ENCODE measurements at regions not wholly inside any gene's neighbourhood (a gene's known extent, or its start where the extent isn't known, plus 50 kb on each side); places are given as distances from the start of the nearest gene placed in this dataset.
A peak's percentile ranks its signal among the peaks of the same experiment; 100 is the strongest.
"Not testable (repeated sequence)": the region's sequence is repeated elsewhere in the genome, so short reads cannot be mapped to it uniquely, and the experiment has no call there.

GRCh38 chr1:96465441-96465840 is 256.1 kb upstream of the PTBP2 start (continued):
- peak; percentile 48 for TF ChIP-seq ZBTB33 (IDR thresholded peaks at IDR 0.05)
- TF ChIP-seq RXRA (IDR thresholded peaks at IDR 0.05) = peak; percentile 80 to 95
- no peak for TF ChIP-seq CTCF (IDR thresholded peaks at IDR 0.05; ENCODE audit: low read depth, low read length, missing input control)

- H3K4me1 ChIP-seq (ENCODE audit: control insufficient read depth in 4 of 4, insufficient read depth in 4 of 4, low read length in 3 of 4) = peaks cover 0 to 7% (median 1%) of the 10 kb centered on the region in 4 donors
- H3K9ac ChIP-seq (ENCODE audit: low read depth in 1 of 2, low read length in 2 of 2) = no peak overlapping the region
- H3K4me3 ChIP-seq (ENCODE audit: low read depth in 1 of 3, low read length in 3 of 3) = no peak overlapping the region
- no peaks in the 10 kb centered on the region for H3K9me3 ChIP-seq (ENCODE audit: control insufficient read depth in 4 of 4, low read length in 3 of 4)
- WGBS = 73% methylated on average over 1 of the region's 1 CpG
- H3K36me3 ChIP-seq (ENCODE audit: control insufficient read depth in 4 of 4, insufficient read depth in 3 of 4, low read depth in 1 of 4, low read length in 3 of 4) = no peaks in the 10 kb centered on the region
- no peak overlapping the region for H3K27ac ChIP-seq (ENCODE audit: low read depth in 1 of 2, low read length in 2 of 2)
- no peaks in the 10 kb centered on the region for H3K27me3 ChIP-seq (ENCODE audit: control insufficient read depth in 4 of 4, insufficient read depth in 4 of 4, low read length in 3 of 4)
- TF ChIP-seq ATF3 (IDR thresholded peaks at IDR 0.05) = no peak
- TF ChIP-seq EGR1 (IDR thresholded peaks at IDR 0.05; ENCODE audit: low read depth in 2 of 2) = no peak
- TF ChIP-seq MAX (IDR thresholded peaks at IDR 0.05) = no peak
- TF ChIP-seq GABPA (IDR thresholded peaks at IDR 0.05 in 1 of 2, conservative IDR thresholded peaks at IDR 0.05 in 1 of 2) = no peak
- TF ChIP-seq FOXA1 (IDR thresholded peaks at IDR 0.05) = no peak
- no peak for TF ChIP-seq HNF4G (IDR thresholded peaks at IDR 0.05)
- TF ChIP-seq CTCF (IDR thresholded peaks at IDR 0.05; ENCODE audit: low read depth, low read length, missing input control) = no peak
- no peak for TF ChIP-seq HNF4A (conservative IDR thresholded peaks at IDR 0.05)
- no peak for TF ChIP-seq JUND (IDR thresholded peaks at IDR 0.05)
- TF ChIP-seq TAF1 (conservative IDR thresholded peaks at IDR 0.05) = no peak
- TF ChIP-seq RAD21 (IDR thresholded peaks at IDR 0.05) = no peak
- TF ChIP-seq RXRA (IDR thresholded peaks at IDR 0.05) = no peak
- no peak for TF ChIP-seq SP1 (IDR thresholded peaks at IDR 0.05)
- TF ChIP-seq FOXA2 (IDR thresholded peaks at IDR 0.05) = no peak
- TF ChIP-seq ZBTB33 (IDR thresholded peaks at IDR 0.05) = no peak
- no peak for TF ChIP-seq NR2F2 (IDR thresholded peaks at IDR 0.05)
- TF ChIP-seq YY1 (IDR thresholded peaks at IDR 0.05) = no peak
- TF ChIP-seq REST (IDR thresholded peaks at IDR 0.05) = no peak
- no peak for DNase-seq (ENCODE audit: low spot score)
Measured at GRCh38 chr1:96466842-96467241, 254.7 kb upstream of the PTBP2 start.

GRCh38 chr1:96469726-96470125 is 251.9 kb upstream of the PTBP2 start:
- not testable (repeated sequence) for H3K27me3 ChIP-seq (ENCODE audit: control insufficient read depth in 4 of 4, insufficient read depth in 4 of 4, low read length in 3 of 4); H3K4me3 ChIP-seq (ENCODE audit: low read depth in 1 of 3, low read length in 3 of 3); H3K9me3 ChIP-seq (ENCODE audit: control insufficient read depth in 4 of 4, low read length in 3 of 4); H3K9ac ChIP-seq (ENCODE audit: low read depth in 1 of 2, low read length in 2 of 2); H3K36me3 ChIP-seq (ENCODE audit: control insufficient read depth in 4 of 4, insufficient read depth in 3 of 4, low read depth in 1 of 4, low read length in 3 of 4); DNase-seq (ENCODE audit: low spot score); H3K27ac ChIP-seq (ENCODE audit: low read depth in 1 of 2, low read length in 2 of 2); H3K4me1 ChIP-seq (ENCODE audit: control insufficient read depth in 4 of 4, insufficient read depth in 4 of 4, low read length in 3 of 4)
- WGBS = 93% methylated on average over 16 of the region's 24 CpGs

Measured in liver (tissue), 8 donors.